ENCODE measurements at regions not wholly inside any gene's neighbourhood (a gene's known extent, or its start where the extent isn't known, plus 50 kb on each side); places are given as distances from the start of the nearest gene placed in this dataset.

GRCh38 chr21:41008351-41008750 is 159.6 kb upstream of the BACE2 start:
- no peak for DNase-seq (ENCODE audit: extremely low read depth, low read depth)
- TF ChIP-seq, protein P1, sequence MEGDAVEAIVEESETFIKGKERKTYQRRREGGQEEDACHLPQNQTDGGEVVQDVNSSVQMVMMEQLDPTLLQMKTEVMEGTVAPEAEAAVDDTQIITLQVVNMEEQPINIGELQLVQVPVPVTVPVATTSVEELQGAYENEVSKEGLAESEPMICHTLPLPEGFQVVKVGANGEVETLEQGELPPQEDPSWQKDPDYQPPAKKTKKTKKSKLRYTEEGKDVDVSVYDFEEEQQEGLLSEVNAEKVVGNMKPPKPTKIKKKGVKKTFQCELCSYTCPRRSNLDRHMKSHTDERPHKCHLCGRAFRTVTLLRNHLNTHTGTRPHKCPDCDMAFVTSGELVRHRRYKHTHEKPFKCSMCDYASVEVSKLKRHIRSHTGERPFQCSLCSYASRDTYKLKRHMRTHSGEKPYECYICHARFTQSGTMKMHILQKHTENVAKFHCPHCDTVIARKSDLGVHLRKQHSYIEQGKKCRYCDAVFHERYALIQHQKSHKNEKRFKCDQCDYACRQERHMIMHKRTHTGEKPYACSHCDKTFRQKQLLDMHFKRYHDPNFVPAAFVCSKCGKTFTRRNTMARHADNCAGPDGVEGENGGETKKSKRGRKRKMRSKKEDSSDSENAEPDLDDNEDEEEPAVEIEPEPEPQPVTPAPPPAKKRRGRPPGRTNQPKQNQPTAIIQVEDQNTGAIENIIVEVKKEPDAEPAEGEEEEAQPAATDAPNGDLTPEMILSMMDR (IDR thresholded peaks at IDR 0.05; ENCODE audit: low read depth, low read length) = no peak

GRCh38 chr21:41008974-41009373 is 159.0 kb upstream of the BACE2 start:
- no peak for DNase-seq (ENCODE audit: extremely low read depth, low read depth)
- TF ChIP-seq, protein P1 (IDR thresholded peaks at IDR 0.05; ENCODE audit: low read depth, low read length) = no peak

DNA sequence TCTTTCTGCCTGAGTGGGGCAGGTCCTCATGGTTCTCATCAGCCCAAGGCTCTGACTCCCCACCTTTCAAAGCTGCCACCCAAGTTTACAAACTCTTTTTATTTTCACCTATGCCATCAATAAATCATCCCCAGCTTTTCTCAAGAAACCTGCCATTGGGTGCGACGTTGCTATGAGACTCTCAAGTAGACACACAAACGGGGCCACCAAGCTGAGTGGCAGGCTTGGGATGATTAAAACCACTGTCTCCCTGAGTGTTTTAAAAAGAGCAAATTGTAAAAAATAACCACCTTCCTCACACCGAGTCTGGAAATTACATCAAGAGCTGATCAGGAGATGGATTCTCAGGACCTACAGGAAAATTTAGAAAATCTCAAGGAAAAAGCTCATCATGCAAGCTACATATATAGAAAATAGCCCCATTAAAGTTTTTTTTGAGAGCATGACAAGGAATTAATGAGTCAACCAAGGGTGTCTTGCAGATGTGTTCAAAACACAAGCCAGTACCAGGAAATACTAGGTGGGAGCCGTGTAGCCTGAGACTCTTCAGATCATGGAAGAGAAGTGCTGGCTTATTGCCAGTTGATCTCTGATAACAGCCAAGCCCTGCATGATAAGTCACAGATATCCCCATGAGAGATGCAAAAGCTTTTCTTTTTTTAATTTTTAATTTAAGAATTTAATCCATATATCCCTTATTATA is 158.4 kb upstream of the BACE2 start:
- TF ChIP-seq, protein P1 (IDR thresholded peaks at IDR 0.05; ENCODE audit: low read depth, low read length) = no peak
- no peak for DNase-seq (ENCODE audit: extremely low read depth, low read depth)

DNA sequence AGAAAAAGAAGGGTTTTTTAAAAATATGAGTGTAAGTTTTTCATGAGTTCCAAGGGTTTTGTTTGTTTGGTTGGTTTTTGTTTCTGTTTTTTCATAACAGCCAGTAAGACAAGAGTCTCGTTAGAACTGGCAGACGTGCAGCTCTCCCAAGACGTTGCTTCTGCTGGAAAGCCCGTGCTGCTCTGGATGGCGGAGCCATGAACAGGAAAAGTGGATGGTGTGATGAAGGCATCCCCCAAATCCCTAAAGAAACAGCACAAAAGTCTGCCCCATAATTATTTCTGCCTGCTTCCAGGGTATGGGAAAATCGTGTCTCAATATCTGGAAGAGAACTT is 157.9 kb upstream of the BACE2 start:
- no peak for DNase-seq (ENCODE audit: extremely low read depth, low read depth)
- TF ChIP-seq, protein P1 (IDR thresholded peaks at IDR 0.05; ENCODE audit: low read depth, low read length) = no peak

GRCh38 chr21:41011098-41011731 is 156.7 kb upstream of the BACE2 start:
- DNase-seq (ENCODE audit: extremely low read depth, low read depth) = no peak
- TF ChIP-seq, protein P1 (IDR thresholded peaks at IDR 0.05; ENCODE audit: low read depth, low read length) = no peak

DNA sequence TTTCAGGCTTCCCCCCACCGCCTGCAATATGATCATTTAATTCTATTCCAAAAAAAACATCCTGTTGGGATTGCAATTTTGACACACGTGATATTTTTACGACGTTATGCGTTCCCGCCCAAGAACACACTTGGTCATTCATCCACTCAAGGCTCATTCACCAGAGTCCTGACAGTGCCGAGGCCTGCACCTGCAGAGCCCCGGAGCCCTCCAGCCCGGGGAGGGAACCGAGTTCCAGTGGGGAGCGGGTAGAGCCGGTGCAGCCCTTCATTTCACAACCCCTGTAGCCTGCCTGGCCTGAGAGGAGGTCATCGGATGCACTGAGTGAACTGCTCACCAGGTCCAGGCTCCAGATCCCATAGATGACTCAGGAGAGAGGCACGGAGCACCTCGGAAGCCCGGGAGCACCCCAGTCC is 156.0 kb upstream of the BACE2 start:
- TF ChIP-seq, protein P1 (IDR thresholded peaks at IDR 0.05; ENCODE audit: low read depth, low read length) = no peak
- no peak for DNase-seq (ENCODE audit: extremely low read depth, low read depth)

DNA sequence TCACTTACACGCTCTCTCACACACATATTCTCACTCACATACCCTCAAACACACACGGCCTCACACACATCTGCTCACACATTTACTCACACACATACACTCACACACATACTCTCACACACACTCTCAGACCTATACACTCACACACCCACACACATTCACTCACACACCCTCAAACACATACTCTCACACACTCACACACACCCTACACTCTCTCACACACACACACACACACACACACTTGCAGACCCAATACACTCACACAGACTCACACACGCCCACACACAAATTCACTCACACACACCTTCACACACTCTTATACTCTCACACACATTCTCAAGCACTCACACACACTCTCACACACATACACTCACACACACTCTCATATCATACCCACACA is 155.5 kb upstream of the BACE2 start:
- DNase-seq (ENCODE audit: extremely low read depth, low read depth) = no peak
- TF ChIP-seq, protein P1 (IDR thresholded peaks at IDR 0.05; ENCODE audit: low read depth, low read length) = no peak
